PC-3 (cell line): ENCODE measurements at regions not wholly inside any gene's neighbourhood (a gene's known extent, or its start where the extent isn't known, plus 50 kb on each side); places are given as distances from the start of the nearest gene placed in this dataset.

ENCODE experiments used
- CTCF ChIP-seq: fragments of 300-600 bp; sonication (generic); conservative IDR thresholded peaks from 2 replicates; pipeline ENCODE4 v1.5.1; 2017; ENCODE audit warnings: antibody characterized with exemption, low read depth, mild to moderate bottlenecking, low read length
- EZH2phosphoT487 ChIP-seq: fragments of 300-600 bp; sonication (generic); IDR thresholded peaks from 2 replicates; pipeline ENCODE4 v1.6.1; 2018; ENCODE audit warnings: mild to moderate bottlenecking, antibody characterized with exemption, low read length, borderline replicate concordance

DNA sequence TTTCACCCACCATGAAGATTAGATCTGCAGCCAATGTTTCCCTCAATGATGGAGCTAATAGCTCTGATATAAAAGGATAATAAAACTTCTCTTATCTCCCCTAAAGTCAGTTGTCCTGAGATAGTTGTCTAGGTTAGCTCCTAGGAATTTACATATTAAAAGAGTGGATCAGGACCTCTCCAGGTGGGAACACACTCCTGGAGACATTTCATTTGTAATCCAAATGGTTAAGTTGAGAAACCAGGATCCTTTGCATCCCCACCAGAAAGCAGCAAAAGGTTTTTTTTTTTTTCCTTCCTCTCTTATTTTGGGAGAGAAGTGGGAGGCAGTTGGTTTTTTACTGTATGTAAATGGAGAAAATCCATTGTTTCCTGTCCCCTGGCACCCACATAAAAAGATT is 182.5 kb upstream of the FBXL17 start:
- TF ChIP-seq EZH2phosphoT487: no peak
- TF ChIP-seq CTCF: no peak
